ENCODE measurements at regions not wholly inside any gene's neighbourhood (a gene's known extent, or its start where the extent isn't known, plus 50 kb on each side); places are given as distances from the start of the nearest gene placed in this dataset.

GRCh38 chr2:192983173-192983572 lies 788.4 kb upstream of the TMEFF2 start:
- TF ChIP-seq CEBPB (IDR thresholded peaks at IDR 0.05), result no peak
- no peak for TF ChIP-seq YY1 (IDR thresholded peaks at IDR 0.05; ENCODE audit: low read depth)
- TF ChIP-seq ZBTB7A (IDR thresholded peaks at IDR 0.05; ENCODE audit: low read depth), result no peak
- no peak for TF ChIP-seq TCF12 (IDR thresholded peaks at IDR 0.05; ENCODE audit: low read depth)
- TF ChIP-seq EP300 (IDR thresholded peaks at IDR 0.05; ENCODE audit: borderline replicate concordance), result no peak
- no peak for TF ChIP-seq NFIC (IDR thresholded peaks at IDR 0.05)
